ENCODE measurements at regions not wholly inside any gene's neighbourhood (a gene's known extent, or its start where the extent isn't known, plus 50 kb on each side); places are given as distances from the start of the nearest gene placed in this dataset.

GRCh38 chr2:59180111-59180510 lies 939.0 kb upstream of the FANCL start:
- TF ChIP-seq CTCF (IDR thresholded peaks at IDR 0.05) (no peak), EZH2 (IDR thresholded peaks at IDR 0.05; ENCODE audit: borderline replicate concordance, insufficient read depth, low read depth, low read length, poor library complexity, severe bottlenecking) (no peak)
